Right renal cortex interstitium (tissue), 3 donors: ENCODE measurements at regions not wholly inside any gene's neighbourhood (a gene's known extent, or its start where the extent isn't known, plus 50 kb on each side); places are given as distances from the start of the nearest gene placed in this dataset.
"Not testable (repeated sequence)": the region's sequence is repeated elsewhere in the genome, so short reads cannot be mapped to it uniquely, and the experiment has no call there.

Experiments used
- DNase-seq, 3 donors: peaks; one replicate each; pipeline ENCODE4 v3.0.0-alpha.2; 2013; ENCODE audit warnings: low read depth in 3 of 3, low spot score in 2 of 3

- no peak for DNase-seq
Measured at GRCh38 chr13:90311929-90312328, 1035.6 kb upstream of the MIR17HG start.

GRCh38 chr13:90315061-90315460 is 1032.4 kb upstream of the MIR17HG start:
- no peak for DNase-seq

GRCh38 chr13:90320664-90321063 is 1026.8 kb upstream of the MIR17HG start:
- no peak for DNase-seq

- no peak for DNase-seq
Measured at GRCh38 chr13:90321281-90321931, 1026.1 kb upstream of the MIR17HG start.

- DNase-seq: no peak
Measured at GRCh38 chr13:90329641-90330040, 1017.8 kb upstream of the MIR17HG start.

- DNase-seq: no peak
Measured at GRCh38 chr13:90331974-90332373, 1015.5 kb upstream of the MIR17HG start.

- no peak for DNase-seq
Measured at GRCh38 chr13:90336507-90336906, 1011.0 kb upstream of the MIR17HG start.

- DNase-seq: not testable (repeated sequence)
Measured at GRCh38 chr13:90341348-90341747, 1006.1 kb upstream of the MIR17HG start.

- DNase-seq: not testable (repeated sequence)
Measured at GRCh38 chr13:90348477-90349136, 998.9 kb upstream of the MIR17HG start.

GRCh38 chr13:90352763-90353162 is 994.7 kb upstream of the MIR17HG start:
- no peak for DNase-seq

GRCh38 chr13:90355162-90355751 is 992.2 kb upstream of the MIR17HG start:
- no peak for DNase-seq

GRCh38 chr13:90360785-90361184 is 986.7 kb upstream of the MIR17HG start:
- no peak for DNase-seq

GRCh38 chr13:90362707-90363106 is 984.8 kb upstream of the MIR17HG start:
- DNase-seq: no peak

GRCh38 chr13:90365130-90365529 is 982.4 kb upstream of the MIR17HG start:
- DNase-seq: no peak

GRCh38 chr13:90374168-90374567 is 973.3 kb upstream of the MIR17HG start:
- DNase-seq: no peak

GRCh38 chr13:90375851-90376250 is 971.6 kb upstream of the MIR17HG start:
- DNase-seq: no peak

- DNase-seq: no peak
Measured at GRCh38 chr13:90382425-90382824, 965.1 kb upstream of the MIR17HG start.

- DNase-seq: no peak
Measured at GRCh38 chr13:90385781-90386489, 961.6 kb upstream of the MIR17HG start.

GRCh38 chr13:90388887-90389452 is 958.5 kb upstream of the MIR17HG start:
- no peak for DNase-seq

- DNase-seq: no peak
Measured at GRCh38 chr13:90389537-90389936, 958.0 kb upstream of the MIR17HG start.

- no peak for DNase-seq
Measured at GRCh38 chr13:90393408-90393807, 954.1 kb upstream of the MIR17HG start.
